ENCODE measurements at regions not wholly inside any gene's neighbourhood (a gene's known extent, or its start where the extent isn't known, plus 50 kb on each side); places are given as distances from the start of the nearest gene placed in this dataset.

- TF ChIP-seq CTCF (IDR thresholded peaks at IDR 0.05; ENCODE audit: low read depth, low read length, missing control alignments) = no peak
- H3K4me3 ChIP-seq (ENCODE audit: low read depth, low read length) = no peak overlapping the region
- DNase-seq (ENCODE audit: low read depth) = no peak
Observed at GRCh38 chr6:97621111-97621510, 338.1 kb upstream of the MMS22L start.

- no peak for DNase-seq (ENCODE audit: low read depth)
- H3K4me3 ChIP-seq (ENCODE audit: low read depth, low read length) = no peak overlapping the region
Observed at GRCh38 chr6:97626671-97627441, 343.8 kb upstream of the MMS22L start.

GRCh38 chr6:97629180-97629579 lies 346.2 kb upstream of the MMS22L start:
- no peak for TF ChIP-seq CTCF (IDR thresholded peaks at IDR 0.05; ENCODE audit: low read depth, low read length, missing control alignments)
- DNase-seq (ENCODE audit: low read depth) = no peak
- H3K4me3 ChIP-seq (ENCODE audit: low read depth, low read length) = no peak overlapping the region

More at GRCh38 chr6:97626671-97627441, 343.8 kb upstream of the MMS22L start:
- no peak for TF ChIP-seq CTCF (IDR thresholded peaks at IDR 0.05; ENCODE audit: low read depth, low read length, missing control alignments)

- DNase-seq (ENCODE audit: low read depth) = no peak
- TF ChIP-seq CTCF (IDR thresholded peaks at IDR 0.05; ENCODE audit: low read depth, low read length, missing control alignments) = no peak
- no peak overlapping the region for H3K4me3 ChIP-seq (ENCODE audit: low read depth, low read length)
Observed at GRCh38 chr6:97630604-97631003, 347.6 kb upstream of the MMS22L start.

- H3K4me3 ChIP-seq (ENCODE audit: low read depth, low read length) = no peak overlapping the region
- TF ChIP-seq CTCF (IDR thresholded peaks at IDR 0.05; ENCODE audit: low read depth, low read length, missing control alignments) = no peak
- DNase-seq (ENCODE audit: low read depth) = no peak
Observed at GRCh38 chr6:97632341-97632740, 349.3 kb upstream of the MMS22L start.

GRCh38 chr6:97639702-97640101 lies 356.7 kb upstream of the MMS22L start:
- no peak for DNase-seq (ENCODE audit: low read depth)
- no peak for TF ChIP-seq CTCF (IDR thresholded peaks at IDR 0.05; ENCODE audit: low read depth, low read length, missing control alignments)
- no peak overlapping the region for H3K4me3 ChIP-seq (ENCODE audit: low read depth, low read length)

- H3K4me3 ChIP-seq (ENCODE audit: low read depth, low read length) = no peak overlapping the region
- TF ChIP-seq CTCF (IDR thresholded peaks at IDR 0.05; ENCODE audit: low read depth, low read length, missing control alignments) = no peak
- DNase-seq (ENCODE audit: low read depth) = no peak
Observed at GRCh38 chr6:97644353-97644752, 361.3 kb upstream of the MMS22L start.
